ENCODE measurements at regions not wholly inside any gene's neighbourhood (a gene's known extent, or its start where the extent isn't known, plus 50 kb on each side); places are given as distances from the start of the nearest gene placed in this dataset.

GRCh38 chr1:226497991-226498639 lies 50.4 kb upstream of the STUM start:
- peaks cover 15% of the 10 kb centered on the region for H3K27me3 Mint-ChIP-seq (ENCODE audit: low read depth, poor library complexity)
- H3K4me3 Mint-ChIP-seq: no peak overlapping the region
- no peak for TF ChIP-seq CTCF (IDR thresholded peaks at IDR 0.05)
- H3K27ac Mint-ChIP-seq: no peak overlapping the region
- no peak for DNase-seq
- H3K4me1 Mint-ChIP-seq: peaks cover 14% of the 10 kb centered on the region
- H3K9me3 Mint-ChIP-seq: peaks cover 9% of the 10 kb centered on the region
- H3K36me3 Mint-ChIP-seq (ENCODE audit: low read depth): no peaks in the 10 kb centered on the region

- Mint-ChIP-seq H3K9me3 (peaks cover 10% of the 10 kb centered on the region), H3K4me1 (peaks cover 9% of the 10 kb centered on the region), H3K27ac (no peak overlapping the region), H3K4me3 (no peak overlapping the region), H3K36me3 (ENCODE audit: low read depth) (no peaks in the 10 kb centered on the region), H3K27me3 (ENCODE audit: low read depth, poor library complexity) (peaks cover 16% of the 10 kb centered on the region)
- no peak for TF ChIP-seq CTCF (IDR thresholded peaks at IDR 0.05)
- no peak for DNase-seq
These were observed 49.9 kb upstream of the STUM start for GRCh38 chr1:226498640-226499008.
